NCI-H2081 treated with DMSO at 0.1 percent for 48 hours (cell line): ENCODE measurements at regions not wholly inside any gene's neighbourhood (a gene's known extent, or its start where the extent isn't known, plus 50 kb on each side); places are given as distances from the start of the nearest gene placed in this dataset.

Experiments used
- DNase-seq: peaks from one replicate; lab custom pipeline; 2025; lab: John Stamatoyannopoulos, UW

DNA sequence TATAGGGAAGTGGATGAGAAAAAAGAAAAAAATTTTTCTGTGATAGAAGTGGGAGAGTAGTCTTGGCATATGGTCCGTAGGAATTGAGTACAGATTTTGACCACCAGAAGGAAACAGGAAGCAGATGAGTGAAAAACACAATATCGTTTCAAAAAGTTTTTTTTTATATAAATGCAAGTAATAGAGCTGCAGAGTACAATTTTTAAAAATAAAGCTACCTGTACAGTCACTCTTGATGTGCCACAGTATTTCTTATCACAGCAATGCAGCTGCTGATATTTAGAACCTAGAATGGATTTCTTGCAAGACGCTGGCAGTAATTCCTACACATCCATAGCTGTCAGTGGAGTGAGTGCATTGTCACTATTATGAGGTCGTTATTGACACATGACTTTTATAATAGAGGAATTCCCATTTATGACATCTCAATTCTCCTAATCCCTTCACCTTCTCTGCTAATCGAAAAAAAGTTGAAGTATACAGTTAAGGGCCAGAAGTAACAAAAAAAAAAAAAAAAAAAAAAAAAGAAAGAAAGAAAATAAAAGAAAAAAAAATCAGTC, 477.7 kb downstream of the TAF11L14 start:
- DNase-seq, result no peak

DNA sequence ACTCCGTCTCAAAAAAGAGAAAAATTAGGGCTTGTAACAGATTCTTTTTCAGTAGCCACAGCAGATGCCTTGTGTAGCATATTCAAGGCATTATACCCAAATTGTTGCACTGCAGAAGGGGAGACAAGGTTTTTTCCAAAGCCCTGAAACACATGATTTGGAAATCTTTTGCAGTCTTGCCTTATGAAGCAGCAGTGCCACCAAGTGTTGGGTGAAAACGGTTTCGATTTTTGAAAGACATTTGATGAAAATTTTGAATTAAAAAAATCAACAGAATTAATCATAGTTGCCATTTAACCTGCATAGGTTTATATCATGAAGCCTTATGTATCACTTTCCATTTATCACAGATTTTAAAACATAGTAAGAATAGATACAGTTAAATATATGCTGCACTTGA, 479.5 kb downstream of the TAF11L14 start:
- peak; percentile 62 for DNase-seq

DNA sequence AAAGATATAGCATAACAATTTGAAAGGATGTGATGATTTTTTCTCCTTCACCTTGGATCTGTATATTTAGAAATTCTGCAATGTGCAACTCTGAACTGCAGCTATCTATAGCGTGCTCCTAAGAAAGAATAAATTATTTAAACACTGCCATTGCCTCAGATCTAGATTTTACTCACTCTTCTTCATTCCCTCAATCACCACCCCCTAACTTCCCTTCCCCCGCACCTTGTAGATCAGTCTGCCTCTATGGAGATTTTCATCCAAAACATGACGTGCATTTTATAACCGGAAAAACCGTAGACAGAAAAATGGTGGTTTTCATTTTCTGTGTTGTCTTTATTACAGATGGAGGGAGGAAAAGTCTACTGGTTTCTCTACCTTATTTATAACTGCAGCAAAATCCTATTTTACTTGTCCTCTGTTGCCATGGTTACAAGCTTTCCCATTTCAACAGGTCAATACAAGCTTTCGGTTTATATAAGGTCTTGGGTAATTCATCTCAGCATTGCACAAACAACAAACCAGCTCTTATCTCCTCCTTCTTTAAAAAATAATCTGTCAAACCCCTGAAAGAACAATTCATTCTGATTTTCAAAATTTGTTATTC, 480.0 kb downstream of the TAF11L14 start:
- no peak for DNase-seq

DNA sequence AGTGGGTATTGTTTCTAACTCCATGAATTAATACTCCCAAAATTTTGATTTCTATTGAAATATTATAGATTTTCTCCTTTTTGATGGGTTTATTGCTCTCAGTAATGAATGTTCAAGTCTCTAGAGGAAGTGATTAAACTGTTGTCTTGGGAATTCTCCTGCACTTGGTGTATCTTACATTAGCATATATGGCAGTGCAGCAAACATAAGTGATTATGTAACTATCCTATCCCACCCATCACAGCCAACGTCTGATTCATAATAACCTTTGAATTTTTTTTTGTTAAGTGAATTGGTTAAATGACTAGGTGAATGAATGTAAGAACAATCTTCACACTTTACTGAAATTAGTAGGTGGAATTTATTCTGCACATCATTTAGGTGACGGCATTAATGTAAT, 483.7 kb downstream of the TAF11L14 start:
- no peak for DNase-seq

DNA sequence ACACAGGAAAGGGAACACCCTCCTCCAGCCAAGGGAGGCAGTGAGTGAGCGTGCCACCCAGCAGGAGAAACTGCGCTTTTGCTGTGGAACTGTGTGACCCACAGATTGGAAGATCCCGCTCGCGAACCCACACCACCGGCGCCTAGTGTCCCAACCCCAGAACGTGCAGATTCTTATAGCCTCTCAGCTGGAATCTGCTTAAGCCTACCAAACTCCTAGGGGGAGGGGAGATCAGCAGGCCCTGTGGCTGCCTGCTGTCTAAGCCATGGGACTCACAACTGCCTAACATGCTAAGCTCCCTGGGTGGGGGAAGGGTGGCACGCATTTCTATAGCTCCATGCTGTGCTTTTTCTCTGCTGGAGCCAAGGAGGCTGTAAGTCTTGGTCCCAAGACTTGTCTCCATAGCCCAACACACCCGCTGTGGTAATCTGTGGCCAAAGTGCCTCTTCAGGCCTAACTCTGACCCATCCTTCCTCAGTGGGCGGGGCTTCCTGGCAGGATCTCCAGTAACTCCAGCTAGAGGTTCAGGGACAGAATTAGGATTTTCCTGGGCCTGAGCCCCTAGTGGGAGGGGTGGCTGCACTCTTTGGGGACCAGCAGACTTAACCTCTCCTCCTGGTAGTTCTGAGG, 485.0 kb downstream of the TAF11L14 start:
- no peak for DNase-seq

DNA sequence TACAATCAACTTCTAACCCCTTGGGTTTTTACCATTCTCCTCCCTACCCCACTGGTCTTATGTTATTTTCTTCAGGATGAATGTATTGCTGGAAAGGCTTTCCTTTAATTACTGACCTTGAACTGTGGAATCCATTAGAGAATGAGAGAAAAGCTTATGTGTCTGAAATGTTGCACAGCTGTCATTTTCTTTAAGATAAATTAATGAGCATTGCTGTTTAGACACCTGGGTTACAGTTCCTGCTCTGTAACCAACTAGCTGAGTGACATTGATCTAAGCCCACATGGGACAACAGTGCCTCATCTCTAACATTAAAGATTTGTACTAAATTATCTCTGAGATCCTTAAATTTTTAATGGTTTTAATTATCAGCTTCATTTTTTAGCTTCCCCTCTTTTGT, 507.0 kb downstream of the TAF11L14 start:
- DNase-seq, result no peak

DNA sequence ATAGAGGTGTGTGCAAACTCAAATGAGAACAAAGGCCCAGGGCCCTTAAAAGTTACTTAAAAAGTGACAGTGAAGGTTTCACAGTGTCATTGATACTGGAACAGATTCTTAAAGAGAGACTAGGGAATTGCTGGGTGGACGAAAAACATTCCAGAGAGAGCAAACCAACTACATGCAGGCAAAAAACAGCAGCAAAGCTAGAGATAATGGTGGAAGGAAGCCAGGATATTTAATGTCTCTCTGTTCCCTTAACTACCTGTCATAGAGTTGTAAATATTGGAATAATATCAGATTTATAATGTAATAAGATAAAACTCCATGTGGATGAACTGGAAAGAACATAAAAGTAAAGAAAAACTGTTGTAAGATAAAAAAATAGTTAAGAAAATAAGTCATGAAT, 508.6 kb downstream of the TAF11L14 start:
- DNase-seq, result no peak

DNA sequence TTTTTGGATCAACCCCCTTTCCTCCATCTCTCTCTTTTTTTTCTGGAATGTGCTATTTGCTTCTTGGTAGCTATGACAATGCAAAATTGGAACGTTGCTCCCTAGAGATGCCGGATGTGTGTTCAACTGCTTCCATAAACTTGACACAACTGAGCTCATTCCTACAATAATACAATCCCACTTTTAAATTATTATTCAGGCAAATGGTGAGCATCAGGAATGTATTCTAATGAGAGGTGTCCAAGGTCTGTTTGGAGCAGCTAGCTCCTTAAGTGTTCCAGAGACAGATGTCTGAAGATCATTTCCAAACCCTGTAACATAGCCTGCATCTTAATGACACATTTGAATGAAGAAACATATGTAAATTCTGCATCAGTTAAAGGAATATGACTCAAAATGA, 518.4 kb downstream of the TAF11L14 start:
- DNase-seq, result no peak

DNA sequence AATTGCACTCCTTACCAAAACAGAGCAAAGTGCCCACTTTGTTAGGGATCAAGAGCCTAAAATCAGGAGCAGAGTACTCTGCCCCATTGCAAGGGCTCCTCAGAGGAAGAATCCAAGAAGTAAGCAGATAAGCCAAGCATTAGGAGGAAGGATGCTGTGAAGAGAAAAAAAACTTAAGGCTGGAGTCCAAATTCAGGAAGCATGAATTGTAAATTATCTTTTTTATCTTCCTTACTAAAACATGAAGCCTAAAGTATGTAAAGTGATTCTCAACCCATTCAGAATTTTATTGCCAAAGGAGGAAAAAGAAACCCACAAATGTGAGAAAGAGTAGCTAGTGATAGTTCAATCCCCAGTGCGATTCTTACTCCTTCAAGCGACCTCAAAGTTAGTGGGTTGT, 523.9 kb downstream of the TAF11L14 start:
- no peak for DNase-seq

DNA sequence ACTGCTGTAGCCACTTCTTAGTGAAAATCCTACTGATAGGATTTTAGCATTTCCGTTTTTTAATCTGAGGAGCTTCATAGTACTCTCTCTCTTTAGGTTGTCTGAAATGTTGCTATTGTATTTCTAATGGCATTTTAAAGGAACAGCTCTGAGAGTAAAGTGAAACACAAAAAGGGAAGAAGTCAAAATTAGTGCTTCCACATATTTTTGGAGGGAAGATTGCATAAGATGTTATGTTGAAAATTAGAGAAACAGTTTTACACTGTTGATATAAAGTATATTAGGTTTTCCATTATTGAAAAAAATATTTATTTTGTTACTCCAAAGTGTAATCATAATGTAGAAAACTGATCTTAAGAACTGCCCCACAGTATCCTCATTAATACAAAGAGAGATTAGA, 525.1 kb downstream of the TAF11L14 start:
- DNase-seq, result no peak

DNA sequence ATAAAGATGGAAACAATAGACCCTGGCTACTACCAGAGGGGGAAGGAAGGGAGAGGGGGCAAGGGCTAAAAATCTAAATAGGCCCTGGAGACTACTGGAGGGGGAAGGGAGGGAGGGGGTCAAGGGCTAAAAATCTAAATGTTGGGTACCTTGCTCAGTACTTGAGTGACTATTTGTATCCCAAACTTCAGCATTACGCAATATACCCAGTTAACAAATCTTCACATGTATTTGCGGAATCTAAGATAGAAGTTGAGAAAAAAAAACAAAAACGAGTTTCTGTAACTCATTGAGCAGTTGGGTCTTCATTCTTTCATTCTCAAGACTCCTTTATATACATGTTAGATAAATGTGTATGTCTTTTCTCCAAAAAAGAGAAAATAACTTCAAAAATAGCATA, 537.4 kb downstream of the TAF11L14 start:
- no peak for DNase-seq

DNA sequence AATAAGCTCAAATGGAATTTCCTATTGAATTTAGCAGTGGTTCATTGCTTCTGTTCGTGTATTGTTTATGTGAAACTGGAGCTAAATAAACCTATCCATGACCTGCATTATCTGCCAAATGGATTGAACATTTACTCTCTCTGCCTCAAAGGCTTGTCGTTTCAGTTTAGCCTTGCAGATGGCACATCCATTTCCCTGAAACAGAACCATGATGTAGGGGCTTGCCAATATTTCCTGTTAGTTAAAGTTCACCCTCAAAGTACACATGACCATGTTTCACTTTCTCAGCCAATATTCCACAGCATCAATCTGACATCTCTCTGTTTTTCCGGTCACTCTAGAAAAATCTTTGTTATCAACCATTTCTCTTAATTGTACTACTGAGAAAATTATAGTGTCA, 545.3 kb downstream of the TAF11L14 start:
- no peak for DNase-seq

DNA sequence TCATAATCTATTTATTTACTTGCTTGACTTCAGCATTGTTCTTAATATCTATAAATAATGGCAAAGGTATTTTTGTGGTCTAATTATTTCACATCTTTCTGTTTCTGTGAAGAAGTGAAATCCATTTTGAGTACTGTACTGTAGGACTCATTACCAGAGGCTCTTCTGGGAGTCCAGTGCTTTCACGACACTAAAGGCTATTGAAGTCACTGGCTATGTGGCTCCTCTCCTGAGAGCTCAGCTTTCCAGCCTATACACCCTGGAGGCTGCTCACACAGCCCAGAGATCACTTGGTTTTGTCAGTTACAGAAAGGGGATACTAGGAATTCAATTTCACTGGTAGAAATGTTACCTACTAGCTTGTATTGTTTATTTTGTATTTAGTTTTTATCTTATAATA, 547.3 kb downstream of the TAF11L14 start:
- DNase-seq, result no peak

DNA sequence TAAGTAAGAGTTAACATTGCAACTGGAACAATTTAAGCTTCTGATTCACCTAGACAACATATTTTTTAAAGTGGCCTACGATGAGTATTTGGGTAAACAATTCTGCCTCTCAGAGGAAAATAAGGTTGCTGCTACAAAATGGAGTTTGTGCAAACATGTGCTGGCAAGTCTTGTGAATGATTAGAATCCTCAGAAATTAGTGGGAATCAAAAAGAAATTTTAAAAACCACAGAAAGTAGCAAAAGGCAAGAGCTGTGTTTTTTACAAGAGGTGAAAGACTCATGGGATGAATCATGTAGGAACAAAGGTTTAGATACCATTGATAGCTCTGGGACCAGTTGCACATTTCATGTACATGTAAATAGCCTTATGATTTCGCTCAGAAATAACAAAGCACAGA, 561.6 kb downstream of the TAF11L14 start:
- DNase-seq, result no peak

DNA sequence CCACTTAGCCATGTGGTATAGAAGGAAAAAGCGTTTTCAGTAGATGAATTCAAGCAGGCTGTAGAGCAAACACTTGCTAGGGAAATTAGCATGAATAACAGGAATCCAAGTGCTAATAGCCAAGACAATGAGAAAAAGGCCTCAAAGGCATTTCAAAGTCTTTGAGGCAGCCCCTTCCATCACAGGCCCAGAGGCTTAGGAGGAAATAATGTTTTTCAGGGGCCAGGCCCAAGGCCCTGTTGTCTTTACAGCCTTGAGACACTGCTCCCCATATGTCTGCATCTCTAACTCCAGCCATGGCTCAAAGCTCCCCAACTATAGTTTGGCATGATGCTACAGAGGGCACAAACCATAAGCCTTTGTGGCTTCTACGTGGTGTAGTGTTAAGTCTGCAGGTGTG, 563.5 kb downstream of the TAF11L14 start:
- DNase-seq, result no peak

DNA sequence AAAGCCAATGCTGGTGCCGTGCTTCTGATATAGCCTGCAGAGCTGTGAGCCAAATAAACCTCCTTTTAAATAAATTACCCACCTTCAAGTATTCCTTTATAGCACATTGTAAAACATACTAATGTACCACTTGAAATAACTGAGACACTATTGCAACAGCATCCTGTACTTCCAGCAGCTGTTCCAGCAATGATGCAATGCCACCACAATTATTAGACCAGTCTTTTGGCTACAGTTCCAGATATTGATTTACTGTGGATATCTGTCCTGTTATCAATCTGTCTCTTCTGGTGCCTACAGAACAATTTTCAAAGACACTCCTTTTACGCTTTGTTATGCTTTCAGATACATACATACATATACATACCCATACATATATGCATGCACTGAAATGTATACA, 567.9 kb downstream of the TAF11L14 start:
- DNase-seq, result no peak

DNA sequence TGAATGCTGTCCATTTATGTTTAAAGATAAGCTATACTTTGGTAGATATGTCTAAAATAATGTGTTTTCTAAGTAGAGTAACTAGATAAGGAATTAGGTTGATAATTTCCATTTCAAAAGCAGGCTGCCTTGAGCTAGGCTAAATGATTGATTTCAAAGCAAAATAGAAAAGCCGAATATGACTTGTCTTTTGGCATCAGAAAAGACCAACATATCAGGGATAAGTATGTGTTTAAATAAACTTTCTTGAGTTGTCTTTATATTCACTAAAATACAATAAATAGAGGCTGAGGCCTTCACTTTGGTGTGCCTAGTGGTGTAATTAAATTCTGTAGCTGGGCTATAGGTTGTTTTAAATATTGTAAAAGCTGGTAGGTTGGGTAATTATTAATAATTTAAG, 569.0 kb downstream of the TAF11L14 start:
- DNase-seq, result no peak

DNA sequence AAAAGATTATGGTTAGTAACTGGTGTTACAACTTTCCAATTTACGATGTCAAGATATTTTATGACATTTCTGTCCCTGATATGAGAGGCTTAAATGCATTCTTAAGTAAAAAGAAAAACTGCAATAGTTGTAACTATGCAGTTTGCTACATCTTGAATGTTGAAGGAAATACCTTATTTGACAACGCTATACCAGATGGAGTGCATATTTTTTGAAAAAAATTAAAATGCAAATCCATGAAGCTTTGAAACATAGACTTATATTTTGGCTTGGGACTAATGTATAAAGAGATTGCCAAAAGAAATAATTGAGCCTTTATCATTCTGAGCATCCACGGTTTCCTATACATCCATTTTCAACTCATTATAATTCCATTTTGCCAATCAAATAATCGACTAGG, 579.4 kb downstream of the TAF11L14 start:
- no peak for DNase-seq

DNA sequence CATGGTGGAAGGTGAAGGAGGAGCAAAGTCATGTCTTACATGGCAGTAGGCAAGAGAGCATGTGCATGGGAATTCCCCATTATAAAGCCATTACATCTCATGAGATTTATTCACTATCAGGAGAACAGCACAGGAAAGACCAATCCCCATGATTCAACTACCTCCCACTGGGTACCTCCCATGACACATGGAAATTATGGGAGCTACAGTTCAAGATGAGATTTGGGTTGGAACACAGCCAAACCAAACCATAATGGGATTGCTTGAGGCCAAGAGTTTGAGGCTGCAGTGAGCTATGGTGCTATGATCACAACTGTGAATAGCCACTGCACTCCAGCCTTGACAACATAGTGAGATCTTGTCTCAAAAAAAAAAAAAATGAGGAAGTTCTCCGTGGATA, 581.8 kb downstream of the TAF11L14 start:
- DNase-seq, result no peak

DNA sequence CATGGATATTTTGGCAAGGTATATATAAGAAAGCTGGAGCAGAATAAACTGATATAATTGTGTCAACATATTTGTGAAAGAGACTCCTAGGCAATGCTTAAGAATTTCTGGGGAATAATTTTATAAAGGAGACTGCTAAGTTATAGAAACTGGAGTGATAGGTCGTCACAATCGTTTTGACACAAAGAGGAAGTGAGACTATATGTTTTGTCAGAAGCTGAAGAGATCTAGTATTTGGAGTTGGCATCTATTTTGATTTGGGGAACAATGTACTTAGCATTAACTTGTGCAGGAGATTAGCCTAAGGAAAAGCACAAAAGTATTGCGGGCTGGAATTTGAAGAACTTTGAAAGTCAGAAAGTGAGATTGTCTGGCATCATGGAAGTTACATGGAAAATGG, 582.5 kb downstream of the TAF11L14 start:
- DNase-seq, result no peak

DNA sequence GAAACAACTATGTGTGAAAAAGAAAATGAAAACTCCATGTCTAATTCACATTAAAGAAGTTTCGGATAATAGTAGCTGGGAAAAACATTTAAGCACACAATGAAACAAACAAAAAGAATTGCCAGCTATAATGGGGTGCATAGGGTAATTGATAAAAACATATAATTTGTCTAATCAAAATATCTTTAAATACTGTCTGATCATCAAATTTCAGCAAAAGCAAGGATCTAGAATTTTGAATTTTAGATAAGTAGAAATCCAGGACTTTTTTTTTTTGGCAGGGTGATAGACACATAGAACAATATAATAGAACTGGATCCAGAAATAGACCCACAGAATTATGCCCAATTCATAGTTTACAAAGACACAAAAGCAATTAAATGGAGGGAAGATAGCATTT, 585.0 kb downstream of the TAF11L14 start:
- DNase-seq, result no peak

DNA sequence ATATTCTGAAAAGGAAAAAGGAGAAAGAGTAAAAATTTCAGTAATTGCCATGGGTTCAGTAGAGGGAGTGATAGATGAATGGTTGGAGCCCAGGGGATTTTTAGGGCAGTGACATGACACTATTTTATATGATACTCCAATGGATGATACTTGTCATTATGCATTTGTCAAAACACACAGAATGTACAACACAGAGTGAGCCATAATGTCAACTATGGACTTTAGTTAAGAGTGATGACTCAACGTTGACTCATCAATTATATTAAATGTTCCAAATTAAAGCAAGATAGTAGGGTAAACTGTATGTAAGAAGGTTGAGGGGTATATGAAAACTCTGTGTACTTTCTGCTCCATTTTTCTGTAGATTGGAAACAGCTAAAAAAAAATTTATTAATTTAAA, 586.4 kb downstream of the TAF11L14 start:
- DNase-seq, result no peak

DNA sequence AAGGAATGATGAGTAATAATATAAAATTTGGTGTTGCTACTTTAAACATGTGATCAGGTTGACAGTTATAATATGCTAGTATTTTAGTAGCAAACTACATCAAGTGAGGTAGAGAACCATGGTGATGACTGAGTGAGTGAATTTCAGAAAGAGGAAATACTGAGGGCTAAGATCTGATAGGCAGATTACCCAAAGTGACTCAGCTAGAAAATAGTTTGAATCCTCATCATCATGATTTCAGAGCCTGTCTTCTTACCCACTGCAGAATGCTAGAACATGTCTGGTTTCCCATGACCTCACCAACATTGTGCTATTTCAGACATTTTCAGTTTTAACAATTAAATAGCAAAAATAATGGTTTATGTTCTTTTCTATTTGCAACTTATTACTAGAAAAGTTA, 602.1 kb downstream of the TAF11L14 start:
- no peak for DNase-seq

DNA sequence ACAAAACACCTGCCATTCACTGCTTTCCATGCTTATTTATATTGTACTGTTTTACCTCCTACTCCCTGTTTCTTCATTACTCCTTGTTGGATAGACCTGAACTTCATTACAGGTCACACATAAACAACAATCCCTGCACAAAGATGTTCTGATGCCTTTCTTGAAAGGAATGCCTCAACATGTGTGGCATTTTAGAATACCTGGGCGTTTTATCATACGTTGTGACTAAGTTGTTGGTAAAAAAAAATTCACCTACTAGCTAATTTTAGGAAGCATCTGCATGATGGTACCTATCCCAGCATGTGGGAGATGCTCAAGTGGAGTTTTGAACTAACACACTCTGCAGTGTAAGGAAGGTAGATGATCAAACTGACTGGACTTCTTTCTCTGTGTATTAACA, 604.1 kb downstream of the TAF11L14 start:
- DNase-seq, result no peak
